Right lobe of liver (tissue), 4 donors: ENCODE measurements at regions not wholly inside any gene's neighbourhood (a gene's known extent, or its start where the extent isn't known, plus 50 kb on each side); places are given as distances from the start of the nearest gene placed in this dataset.

Experiments used
- CTCF ChIP-seq, 4 donors: fragments of 200-600 bp in 3 of 4; fragments of 450-650 bp in 1 of 4; IDR thresholded peaks; one replicate each; pipeline versions ENCODE4 v1.5.1 to v1.8.0; 2016 to 2022; ENCODE audit warnings: antibody characterized with exemption in 4 of 4, mild to moderate bottlenecking in 2 of 4
- POLR2A ChIP-seq: fragments of 450-650 bp; IDR thresholded peaks from one replicate; pipeline ENCODE4 v1.6.1; 2017; ENCODE audit warnings: antibody characterized with exemption, mild to moderate bottlenecking
- donor health status: DM: no; HTN: no; CAD: no.
- donor health status: DM: no; HTN: no; CAD: no.
- donor health status: DM: no; HTN: yes; CAD: no.

GRCh38 chr10:84824525-84824924 is 496.1 kb downstream of the CCSER2 start:
- TF ChIP-seq POLR2A (no peak), CTCF (IDR thresholded peaks at IDR 0.05) (no peak)
